OCI-LY3 (cell line): ENCODE measurements at regions not wholly inside any gene's neighbourhood (a gene's known extent, or its start where the extent isn't known, plus 50 kb on each side); places are given as distances from the start of the nearest gene placed in this dataset.

Experiments
- H2AFZ ChIP-seq: fragments of 200-600, 300-600 bp; shearing (Covaris generic); 2 replicates; pipeline ENCODE4 v1.6.0; 2014; ENCODE audit warnings: antibody characterized with exemption, low read depth, low read length
- H3K27ac ChIP-seq: fragments of 200-600, 300-600 bp; sonication (generic); 2 replicates; pipeline ENCODE4 v1.5.1; 2014; ENCODE audit warnings: mild to moderate bottlenecking, low read length, moderate library complexity, mixed read lengths
- H3K27me3 ChIP-seq: fragments of 200-600, 300-600 bp; sonication (generic); 2 replicates; pipeline ENCODE4 v1.6.1; 2014; ENCODE audit warnings: low read depth, low read length, mixed read lengths
- H3K36me3 ChIP-seq: fragments of 200-600, 300-600 bp; sonication (generic); replicated peaks from 2 replicates; pipeline ENCODE3; 2014; ENCODE audit warnings: low read depth, low read length, mixed read lengths
- H3K4me1 ChIP-seq: fragments of 300-600, 200-600 bp; sonication (generic); 2 replicates; pipeline ENCODE4 v1.6.1; 2014; ENCODE audit warnings: low read length, mixed read lengths
- H3K4me2 ChIP-seq: fragments of 200-600, 300-600 bp; sonication (generic); 2 replicates; pipeline ENCODE4 v1.6.1; 2014; ENCODE audit warnings: low read length, mixed read lengths
- H3K4me3 ChIP-seq: fragments of 300-600, 200-600 bp; sonication (generic); 2 replicates; pipeline ENCODE4 v1.5.1; 2014; ENCODE audit warnings: antibody characterized with exemption, mild to moderate bottlenecking, low read length, moderate library complexity
- H3K79me2 ChIP-seq: fragments of 300-600, 200-600 bp; shearing (Covaris generic); 2 replicates; pipeline ENCODE4 v1.6.1; 2014; ENCODE audit warnings: mild to moderate bottlenecking, low read length, mixed read lengths
- H3K9ac ChIP-seq: fragments of 300-600, 200-600 bp; shearing (Covaris generic); 2 replicates; pipeline ENCODE4 v1.6.0; 2014; ENCODE audit warnings: mild to moderate bottlenecking, low read length, moderate library complexity
- H3K9me3 ChIP-seq: fragments of 200-600, 300-600 bp; shearing (Covaris generic); 2 replicates; pipeline ENCODE4 v1.6.1; 2014; ENCODE audit warnings: low read length, mixed read lengths; ENCODE audit not compliant: insufficient read depth
- H4K20me1 ChIP-seq: fragments of 200-600, 300-600 bp; sonication (generic); 2 replicates; pipeline ENCODE4 v1.6.1; 2016; ENCODE audit warnings: low read length, mixed read lengths; ENCODE audit not compliant: insufficient read depth
- CTCF ChIP-seq: fragments of 200-600, 300-600 bp; sonication (generic); IDR thresholded peaks from 2 replicates; pipeline ENCODE4 v1.5.1; 2014; ENCODE audit warnings: antibody characterized with exemption, low read length, low read depth
- EZH2phosphoT487 ChIP-seq: fragments of 200-600 bp; shearing (Covaris generic); IDR thresholded peaks from 2 replicates; pipeline ENCODE4 v1.6.1; 2018; ENCODE audit warnings: antibody characterized with exemption, mixed run types, low read depth

- Histone ChIP-seq H3K4me1 (no peaks in the 10 kb centered on the region), H3K36me3 (no peaks in the 10 kb centered on the region), H3K4me3 (no peak overlapping the region), H2AFZ (no peak overlapping the region), H3K9ac (no peak overlapping the region), H3K79me2 (no peaks in the 10 kb centered on the region), H3K4me2 (no peak overlapping the region), H3K27ac (no peak overlapping the region), H3K27me3 (no peaks in the 10 kb centered on the region), H4K20me1 (no peaks in the 10 kb centered on the region), H3K9me3 (no peaks in the 10 kb centered on the region)
- no peak for TF ChIP-seq EZH2phosphoT487
Measured at GRCh38 chr13:82224806-82225205, 1657.5 kb downstream of the SLITRK1 start.

DNA sequence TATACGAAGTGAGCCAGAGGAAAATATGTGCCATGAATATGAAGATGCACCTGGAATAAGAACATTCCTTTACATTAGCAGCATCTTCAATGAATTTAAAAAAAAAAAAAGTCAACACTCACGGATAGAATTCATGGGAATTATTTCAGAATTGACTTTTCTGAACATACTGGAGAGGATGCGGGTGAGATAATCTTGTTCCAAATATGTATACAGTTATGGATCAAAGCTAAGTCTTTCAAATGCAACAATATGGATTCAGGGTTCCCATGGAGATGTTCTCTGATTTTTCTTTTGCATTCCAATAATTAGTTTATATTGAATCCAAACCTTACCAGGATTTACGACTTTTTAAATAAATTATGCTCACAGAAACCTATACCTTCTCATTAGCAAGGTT lies 1660.7 kb downstream of the SLITRK1 start:
- H3K4me2 ChIP-seq = no peak overlapping the region
- no peaks in the 10 kb centered on the region for H3K79me2 ChIP-seq
- no peak overlapping the region for H3K27ac ChIP-seq
- H3K9ac ChIP-seq = no peak overlapping the region
- H3K9me3 ChIP-seq = no peaks in the 10 kb centered on the region
- no peak overlapping the region for H3K4me3 ChIP-seq
- H3K4me1 ChIP-seq = no peaks in the 10 kb centered on the region
- H2AFZ ChIP-seq = no peak overlapping the region
- no peaks in the 10 kb centered on the region for H3K36me3 ChIP-seq
- no peak for TF ChIP-seq EZH2phosphoT487
- TF ChIP-seq CTCF = no peak
- no peaks in the 10 kb centered on the region for H3K27me3 ChIP-seq
- no peaks in the 10 kb centered on the region for H4K20me1 ChIP-seq

DNA sequence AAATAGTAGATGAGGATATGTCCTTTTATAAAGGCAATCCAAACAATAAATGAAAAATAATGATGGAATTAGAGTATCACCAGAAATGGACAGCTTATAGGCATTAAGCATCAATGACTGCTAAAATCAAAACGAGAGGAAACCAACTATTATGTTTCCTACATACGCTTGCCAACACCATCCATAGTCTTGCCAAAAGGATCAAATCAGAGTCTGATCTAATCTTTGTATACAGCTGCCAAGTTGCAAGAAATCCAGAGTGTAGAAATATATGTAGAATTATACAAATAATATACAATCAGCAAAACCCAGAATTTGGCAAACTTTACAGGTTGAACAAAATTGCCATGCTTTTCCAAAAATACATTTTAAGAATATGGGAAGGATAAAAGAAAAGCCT lies 1661.6 kb downstream of the SLITRK1 start:
- no peak for TF ChIP-seq EZH2phosphoT487
- no peak for TF ChIP-seq CTCF

GRCh38 chr13:82216165-82216564 lies 1666.1 kb downstream of the SLITRK1 start:
- Histone ChIP-seq H3K27ac (no peak overlapping the region), H3K27me3 (no peaks in the 10 kb centered on the region), H3K36me3 (no peaks in the 10 kb centered on the region), H4K20me1 (no peaks in the 10 kb centered on the region), H3K9ac (no peak overlapping the region), H3K4me1 (no peaks in the 10 kb centered on the region), H3K4me3 (no peak overlapping the region), H3K4me2 (no peak overlapping the region), H3K9me3 (peaks cover 11% of the 10 kb centered on the region; the same call in 1 of the 2 replicates), H3K79me2 (no peaks in the 10 kb centered on the region), H2AFZ (no peak overlapping the region)
- TF ChIP-seq EZH2phosphoT487 (no peak), CTCF (no peak)

More for the DNA sequence above, 1661.6 kb downstream of the SLITRK1 start:
- no peaks in the 10 kb centered on the region for H3K27me3 ChIP-seq
- H4K20me1 ChIP-seq = no peaks in the 10 kb centered on the region
- H3K9ac ChIP-seq = no peak overlapping the region
- no peak overlapping the region for H2AFZ ChIP-seq
- H3K4me1 ChIP-seq = no peaks in the 10 kb centered on the region
- no peak overlapping the region for H3K4me2 ChIP-seq
- no peaks in the 10 kb centered on the region; the same call in 1 of the 2 replicates for H3K9me3 ChIP-seq
- H3K27ac ChIP-seq = no peak overlapping the region
- no peak overlapping the region for H3K4me3 ChIP-seq
- no peaks in the 10 kb centered on the region for H3K36me3 ChIP-seq
- H3K79me2 ChIP-seq = no peaks in the 10 kb centered on the region

- no peak overlapping the region for H3K4me2 ChIP-seq
- no peaks in the 10 kb centered on the region for H3K36me3 ChIP-seq
- no peaks in the 10 kb centered on the region for H3K4me1 ChIP-seq
- no peak overlapping the region for H3K9ac ChIP-seq
- H2AFZ ChIP-seq = no peak overlapping the region
- no peaks in the 10 kb centered on the region for H3K79me2 ChIP-seq
- H3K4me3 ChIP-seq = no peak overlapping the region
- peaks cover 11% of the 10 kb centered on the region; the same call in 1 of the 2 replicates for H3K9me3 ChIP-seq
- no peaks in the 10 kb centered on the region for H4K20me1 ChIP-seq
- TF ChIP-seq CTCF = no peak
- no peak for TF ChIP-seq EZH2phosphoT487
- H3K27ac ChIP-seq = no peak overlapping the region
- no peaks in the 10 kb centered on the region for H3K27me3 ChIP-seq
Measured at GRCh38 chr13:82214341-82214740, 1667.9 kb downstream of the SLITRK1 start.
